Lower leg skin (tissue), 3 donors: ENCODE measurements at regions not wholly inside any gene's neighbourhood (a gene's known extent, or its start where the extent isn't known, plus 50 kb on each side); places are given as distances from the start of the nearest gene placed in this dataset.

Experiments used
- CTCF ChIP-seq, 3 donors: fragments of 450-650 bp; IDR thresholded peaks; one replicate each; pipeline ENCODE4 v1.5.1; 2016; ENCODE audit warnings: antibody characterized with exemption in 3 of 3, mild to moderate bottlenecking in 3 of 3, moderate library complexity in 2 of 3
- POLR2A ChIP-seq, 2 donors: fragments of 450-650 bp; IDR thresholded peaks; one replicate each; pipeline ENCODE4 v1.6.1; 2016 to 2017; ENCODE audit warnings: antibody characterized with exemption in 2 of 2, mild to moderate bottlenecking in 1 of 2, moderate library complexity in 1 of 2

- TF ChIP-seq POLR2A (IDR thresholded peaks at IDR 0.05) (no peak), CTCF (IDR thresholded peaks at IDR 0.05) (no peak)
Observed at GRCh38 chr6:19976411-19977129, 139.4 kb downstream of the ID4 start.
